GM12878 (cell line): ENCODE measurements at regions not wholly inside any gene's neighbourhood (a gene's known extent, or its start where the extent isn't known, plus 50 kb on each side); places are given as distances from the start of the nearest gene placed in this dataset.
A peak's percentile ranks its signal among the peaks of the same experiment; 100 is the strongest.

Source experiments
- ATAC-seq: fragments of 200-7000 bp; cut with Tn5 transposase; 3 replicates; pipeline ENCODE4 v1.9.1; 2020; ENCODE audit warnings: mild to moderate bottlenecking, moderate library complexity
- BruUV-seq: library from RNA; stranded (reverse); fragments of 400-500 nt; replicated peaks from 2 replicates; lab custom pipeline; 2021; lab: Mats Ljungman, UMichigan
- CTCF ChIA-PET: fragments of 300-600 bp; sonication (Branson Sonifier 250); formaldehyde crosslinking; extraction: SDS; loops from one replicate; lab custom pipeline; 2021; ENCODE audit warnings: inconsistent platforms; lab: Yijun Ruan, JAX
- POLR2A ChIA-PET: fragments of 350-600 bp; formaldehyde crosslinking; extraction: SDS; loops from one replicate; lab custom pipeline; 2021; ENCODE audit warnings: inconsistent platforms; lab: Charles Lee
- RAD21 ChIA-PET: fragments of 300-600 bp; sonication (Branson Sonifier 250); formaldehyde crosslinking; loops from one replicate; lab custom pipeline; 2023; ENCODE audit warnings: antibody characterized with exemption; ENCODE audit not compliant: unreplicated experiment; lab: Charles Lee
- SMC1A ChIA-PET: fragments of 300-600 bp; sonication (Branson Sonifier 250); formaldehyde crosslinking; loops from one replicate; lab custom pipeline; 2023; ENCODE audit not compliant: unreplicated experiment, uncharacterized antibody; lab: Charles Lee
- DNase-seq: peaks from one replicate; pipeline ENCODE4 v3.0.0-alpha.2; 2011; ENCODE audit warnings: low read depth, low spot score
- FAIRE-seq: peaks from 3 replicates; lab custom pipeline; 2011; peaks lifted over from hg19 to GRCh38; lab: Jason Lieb, UNC
- H2AFZ ChIP-seq: 2 replicates; pipeline ENCODE4 v1.6.0; 2011; ENCODE audit warnings: low read depth, low read length, control low read depth; ENCODE audit not compliant: control insufficient read depth
- H3K27ac ChIP-seq: 2 replicates; pipeline ENCODE4 v1.5.1; 2011; ENCODE audit warnings: control low read depth; ENCODE audit not compliant: control insufficient read depth, insufficient read depth
- H3K27me3 ChIP-seq, 2 experiments: replicated peaks in 1 of 2; 2 replicates each; pipeline versions ENCODE4 v1.6.0 to v1.6.1; 2011; ENCODE audit warnings: low read length in 1 of 2; ENCODE audit not compliant: control insufficient read depth in 2 of 2, insufficient read depth in 2 of 2
- H3K36me3 ChIP-seq, 2 experiments: 2 replicates each; pipeline ENCODE4 v1.5.1; 2011; ENCODE audit warnings: low read length in 1 of 2; ENCODE audit not compliant: control insufficient read depth in 2 of 2, insufficient read depth in 2 of 2
- H3K4me1 ChIP-seq: 2 replicates; pipeline ENCODE4 v1.6.1; 2011; ENCODE audit warnings: mild to moderate bottlenecking, low read length, moderate library complexity, mixed read lengths; ENCODE audit not compliant: control insufficient read depth, insufficient read depth
- H3K4me2 ChIP-seq: 2 replicates; pipeline ENCODE4 v1.6.0; 2011; ENCODE audit warnings: control low read depth; ENCODE audit not compliant: control insufficient read depth, insufficient read depth
- H3K4me3 ChIP-seq: fragments of 200-600 bp; sonication (generic); 2 replicates; pipeline ENCODE4 v1.5.1; 2016
- H3K79me2 ChIP-seq: 2 replicates; pipeline ENCODE4 v1.6.0; 2011; ENCODE audit warnings: low read length; ENCODE audit not compliant: control insufficient read depth, insufficient read depth
- H3K9ac ChIP-seq: 2 replicates; pipeline ENCODE4 v1.8.0; 2011; ENCODE audit warnings: low read length, control low read depth, mixed read lengths; ENCODE audit not compliant: control insufficient read depth, insufficient read depth
- H3K9me3 ChIP-seq: replicated peaks from 3 replicates; pipeline ENCODE4 v1.5.1; 2011; ENCODE audit warnings: mild to moderate bottlenecking, low read length; ENCODE audit not compliant: control insufficient read depth, insufficient read depth
- H4K20me1 ChIP-seq: 2 replicates; pipeline ENCODE4 v1.6.0; 2011; ENCODE audit not compliant: control insufficient read depth, insufficient read depth
- ASH2L ChIP-seq: fragments of 300-600, 200-600 bp; sonication (generic); IDR thresholded peaks from 2 replicates; pipeline ENCODE4 v1.6.1; 2017; ENCODE audit warnings: low read depth, mild to moderate bottlenecking, borderline replicate concordance
- ATF7 ChIP-seq: fragments of 450-650 bp; IDR thresholded peaks from 2 replicates; pipeline ENCODE4 v1.6.1; 2016; ENCODE audit warnings: low read depth, mild to moderate bottlenecking
- CBX5 ChIP-seq: sonication (generic); IDR thresholded peaks from 2 replicates; pipeline ENCODE4 v1.6.1; 2016; ENCODE audit warnings: low read depth, moderate library complexity, mild to moderate bottlenecking, inconsistent platforms
- EED ChIP-seq: sonication (generic); IDR thresholded peaks from 2 replicates; pipeline ENCODE4 v1.6.1; 2016; ENCODE audit warnings: antibody characterized with exemption, low read depth
- GABPA ChIP-seq: IDR thresholded peaks from 2 replicates; pipeline ENCODE4 v1.6.1; 2014; ENCODE audit warnings: antibody characterized with exemption, low read depth, mild to moderate bottlenecking, inconsistent platforms
- IKZF1 ChIP-seq: fragments of 450-650 bp; conservative IDR thresholded peaks from 2 replicates; pipeline ENCODE4 v1.6.1; 2017; ENCODE audit warnings: antibody characterized with exemption, mild to moderate bottlenecking
- IKZF2 ChIP-seq, 2 experiments: fragments of 450-650 bp; IDR thresholded peaks; 2 replicates each; pipeline ENCODE4 v1.6.1; 2017; ENCODE audit warnings: mild to moderate bottlenecking in 2 of 2, moderate library complexity in 2 of 2
- LARP7 ChIP-seq: fragments of 450-650 bp; IDR thresholded peaks from 2 replicates; pipeline ENCODE4 v1.6.1; 2017; ENCODE audit warnings: mild to moderate bottlenecking
- RAD21 ChIP-seq: IDR thresholded peaks from 2 replicates; pipeline ENCODE4 v1.6.1; 2011; ENCODE audit warnings: mild to moderate bottlenecking, low read depth, low read length, moderate library complexity; ENCODE audit not compliant: insufficient read depth
- SKIL ChIP-seq: fragments of 450-650 bp; IDR thresholded peaks from 2 replicates; pipeline ENCODE4 v1.6.1; 2017; ENCODE audit warnings: mild to moderate bottlenecking, low read depth, inconsistent platforms; ENCODE audit not compliant: poor library complexity, severe bottlenecking
- SREBF1 ChIP-seq: IDR thresholded peaks from 2 replicates; pipeline ENCODE4 v1.6.1; 2012; ENCODE audit warnings: mild to moderate bottlenecking, low read length
- SREBF2 ChIP-seq: IDR thresholded peaks from 2 replicates; pipeline ENCODE4 v1.6.1; 2012; ENCODE audit warnings: mild to moderate bottlenecking, low read length
- WRNIP1 ChIP-seq: IDR thresholded peaks from 2 replicates; pipeline ENCODE4 v1.6.1; 2011; ENCODE audit warnings: low read depth, low read length, improper control_type of control experiment, borderline replicate concordance
- ZBTB4 ChIP-seq: fragments of 450-650 bp; formaldehyde crosslinking; IDR thresholded peaks from 2 replicates; pipeline ENCODE4 v1.4.0; 2022; ENCODE audit warnings: mild to moderate bottlenecking, moderate library complexity
- ZNF592 ChIP-seq: fragments of 450-650 bp; IDR thresholded peaks from 2 replicates; pipeline ENCODE4 v1.6.1; 2017; ENCODE audit warnings: mild to moderate bottlenecking, moderate library complexity
- WGBS: methylation state at CpG from one replicate; pipeline ENCODE4 v1.1.6; 2016; ENCODE audit warnings: low lambda C conversion rate; ENCODE audit not compliant: insufficient replicate concordance, insufficient coverage; ENCODE audit errors: missing lambda C conversion rate; 5-methylcytosine and 5-hydroxymethylcytosine counted together
- in situ Hi-C: fragments of 300-500 bp; cut with MboI; formaldehyde crosslinking; loops from 9 replicates; pipeline ENCODE4 v1.14.3; 2018; ENCODE audit warnings: mixed read lengths
- intact Hi-C: fragments of 100-400 bp; cut with micrococcal nuclease; formaldehyde crosslinking; loops from one replicate; pipeline ENCODE4 v1.14.2; 2022; ENCODE audit not compliant: unreplicated experiment

GRCh38 chr18:55064073-55064472, 104.8 kb upstream of the CCDC68 start:
- Histone ChIP-seq H3K4me1 (peaks cover 24% of the 10 kb centered on the region), H3K9me3 (no peaks in the 10 kb centered on the region; the same call in 2 of the 3 replicates), H3K9ac (no peak overlapping the region), H3K79me2 (no peaks in the 10 kb centered on the region), H3K36me3 (no peaks in the 10 kb centered on the region), H3K27ac (peak overlapping the region; percentile 48), H2AFZ (no peak overlapping the region), H3K27me3 (no peaks in the 10 kb centered on the region), H3K4me3 (no peak overlapping the region), H3K4me2 (no peak overlapping the region), H4K20me1 (no peaks in the 10 kb centered on the region)
- ChIA-PET POLR2A (no interaction called here), SMC1A (interaction anchor here (0.6 kb wide), 1 partner anchor 20 kb away, joined by 3 read pairs; no protein-coding TSS in a partner anchor), CTCF (no interaction called here), RAD21 (no interaction called here)
- WGBS = 41% methylated on average over 4 of the region's 4 CpGs
- in situ Hi-C loops = no loop called here
- DNase-seq (no peak), ATAC-seq (no peak), FAIRE-seq (no peak)
- BruUV-seq = no TSS peak
- intact Hi-C loops = no loop called here
- TF ChIP-seq WRNIP1 (no peak), LARP7 (no peak), ZBTB4 (no peak), EED (no peak), SREBF2 (no peak), ZNF592 (no peak), IKZF1 (no peak), SREBF1 (no peak), CBX5 (no peak), ASH2L (no peak), RAD21 (no peak), GABPA (no peak), ATF7 (no peak), SKIL (no peak), IKZF2 (IDR thresholded peaks at IDR 0.05) (no peak)
